HCT116 (cell line): ENCODE measurements at regions not wholly inside any gene's neighbourhood (a gene's known extent, or its start where the extent isn't known, plus 50 kb on each side); places are given as distances from the start of the nearest gene placed in this dataset.

ENCODE experiments used
- ATAC-seq: fragments of 200-7000 bp; cut with Tn5 transposase; 2 replicates; pipeline ENCODE4 v1.9.1; 2020; ENCODE audit warnings: mild to moderate bottlenecking, moderate library complexity
- BruUV-seq: library from RNA; stranded (reverse); fragments of 400-500 nt; replicated peaks from 2 replicates; lab custom pipeline; 2021; lab: Mats Ljungman, UMichigan
- CTCF ChIA-PET: fragments of 300-600 bp; sonication (Branson Sonifier 250); formaldehyde crosslinking; loops from one replicate; lab custom pipeline; 2021; ENCODE audit warnings: antibody characterized with exemption; lab: Charles Lee
- POLR2A ChIA-PET: fragments of 300-600, 350-600 bp; sonication (Branson Sonifier 250); formaldehyde crosslinking; loops from one replicate; lab custom pipeline; 2021; ENCODE audit warnings: antibody characterized with exemption; lab: Charles Lee
- RAD21 ChIA-PET, 2 experiments: fragments of 300-600 bp; sonication (Branson Sonifier 250); formaldehyde crosslinking; loops; one replicate each; lab custom pipeline; 2023; ENCODE audit warnings: low total read pairs in 2 of 2; ENCODE audit not compliant: uncharacterized antibody in 2 of 2, unreplicated experiment in 2 of 2, low non-redundant PET in 1 of 2; lab: Charles Lee
- DNase-seq: peaks from one replicate; pipeline ENCODE4 v3.0.0-alpha.2; 2010; ENCODE audit warnings: low read depth, low spot score
- H2AFZ ChIP-seq: fragments of 200-600 bp; shearing (Covaris generic), sonication (generic); 2 replicates; pipeline ENCODE4 v1.6.1; 2017; ENCODE audit warnings: low read depth, mixed run types, mixed read lengths, antibody characterized with exemption, low read length; ENCODE audit not compliant: poor library complexity, severe bottlenecking
- H3K27ac ChIP-seq: 2 replicates; pipeline ENCODE4 v1.5.1; 2012; ENCODE audit warnings: low read depth, low read length
- H3K27me3 ChIP-seq: fragments of 200-600 bp; sonication (generic); 2 replicates; pipeline ENCODE4 v1.6.1; 2016; ENCODE audit warnings: mixed run types, low read length, mixed read lengths; ENCODE audit not compliant: insufficient read depth
- H3K36me3 ChIP-seq, 2 experiments: fragments of 200-500 bp in 1 of 2; fragments of 200-600 bp in 1 of 2; sonication (Bioruptor generic) in 1 of 2; sonication (generic) in 1 of 2; 2 replicates each; pipeline versions ENCODE4 v1.5.1 to v1.6.1; 2014 to 2016; ENCODE audit warnings: low read length in 2 of 2, inconsistent platforms in 1 of 2, mixed read lengths in 1 of 2, mixed run types in 1 of 2; ENCODE audit not compliant: insufficient read depth in 2 of 2, control insufficient read depth in 1 of 2
- H3K4me1 ChIP-seq, 2 experiments: fragments of 200-600 bp in 1 of 2; sonication (generic) in 1 of 2; 2 replicates each; pipeline versions ENCODE4 v1.5.1 to v1.6.1; 2012 to 2017; ENCODE audit warnings: low read length in 2 of 2, inconsistent platforms in 1 of 2, mild to moderate bottlenecking in 1 of 2, mixed read lengths in 1 of 2, mixed run types in 1 of 2, moderate library complexity in 1 of 2; ENCODE audit not compliant: insufficient read depth in 2 of 2, control insufficient read depth in 1 of 2
- H3K4me2 ChIP-seq: fragments of 200-600 bp; sonication (generic); 2 replicates; pipeline ENCODE4 v1.6.1; 2017; ENCODE audit warnings: mixed run types, low read length, mixed read lengths
- H3K4me3 ChIP-seq, 2 experiments: fragments of 200-600 bp in 1 of 2; sonication (generic) in 1 of 2; replicated peaks in 1 of 2; 2 replicates each; pipeline ENCODE4 v1.5.1; 2011 to 2016; ENCODE audit warnings: low read length in 2 of 2, control low read depth in 1 of 2, low read depth in 1 of 2, mild to moderate bottlenecking in 1 of 2, mixed read lengths in 1 of 2, mixed run types in 1 of 2
- H3K79me2 ChIP-seq: fragments of 200-600 bp; sonication (generic); 2 replicates; pipeline ENCODE4 v1.6.1; 2017; ENCODE audit warnings: mild to moderate bottlenecking, mixed run types, low read length, moderate library complexity, mixed read lengths; ENCODE audit not compliant: insufficient read depth
- H3K9ac ChIP-seq: fragments of 200-600 bp; sonication (generic); 2 replicates; pipeline ENCODE4 v1.6.1; 2016; ENCODE audit warnings: low read length, mixed read lengths
- H3K9me2 ChIP-seq: fragments of 200-600 bp; sonication (generic), shearing (Covaris generic); 2 replicates; pipeline ENCODE4 v1.6.1; 2017; ENCODE audit warnings: mixed run types, mild to moderate bottlenecking, moderate library complexity; ENCODE audit not compliant: insufficient read depth
- H3K9me3 ChIP-seq, 2 experiments: fragments of 200-500 bp in 1 of 2; fragments of 200-600 bp in 1 of 2; sonication (Bioruptor generic) in 1 of 2; sonication (generic) in 1 of 2; 2 replicates each; pipeline ENCODE4 v1.6.1; 2014 to 2017; ENCODE audit warnings: low read length in 2 of 2, mixed read lengths in 2 of 2, inconsistent platforms in 1 of 2, low read depth in 1 of 2, mild to moderate bottlenecking in 1 of 2, mixed run types in 1 of 2, moderate library complexity in 1 of 2; ENCODE audit not compliant: control insufficient read depth in 1 of 2, insufficient read depth in 1 of 2
- H4K20me1 ChIP-seq: fragments of 200-600 bp; sonication (generic), shearing (Covaris generic); 2 replicates; pipeline ENCODE4 v1.6.1; 2017; ENCODE audit warnings: mixed run types, mild to moderate bottlenecking, moderate library complexity; ENCODE audit not compliant: insufficient read depth
- ATF3 ChIP-seq: IDR thresholded peaks from 2 replicates; pipeline ENCODE4 v1.6.1; 2012
- CBX3 ChIP-seq: IDR thresholded peaks from 2 replicates; pipeline ENCODE4 v1.6.1; 2012; ENCODE audit warnings: low read depth
- CEBPB ChIP-seq: IDR thresholded peaks from 2 replicates; pipeline ENCODE4 v1.6.1; 2012; ENCODE audit warnings: low read depth
- CTCF ChIP-seq, 3 experiments: fragments of 200-600 bp in 1 of 3; sonication (generic) in 1 of 3; IDR thresholded peaks in 2 of 3; conservative IDR thresholded peaks in 1 of 3; 2 replicates each; pipeline ENCODE4 v1.5.1; 2012 to 2017; ENCODE audit warnings: low read depth in 2 of 3, low read length in 2 of 3, antibody characterized with exemption in 1 of 3, borderline replicate concordance in 1 of 3, control low read depth in 1 of 3, mild to moderate bottlenecking in 1 of 3, mixed read lengths in 1 of 3, mixed run types in 1 of 3, moderate library complexity in 1 of 3; ENCODE audit not compliant: insufficient read depth in 1 of 3
- EGR1 ChIP-seq: IDR thresholded peaks from 2 replicates; pipeline ENCODE4 v1.6.1; 2012; ENCODE audit warnings: low read depth
- ELF1 ChIP-seq: IDR thresholded peaks from 2 replicates; pipeline ENCODE4 v1.6.1; 2012; ENCODE audit warnings: low read depth, borderline replicate concordance
- EZH2 ChIP-seq: fragments of 200-600 bp; sonication (generic); IDR thresholded peaks from 2 replicates; pipeline ENCODE4 v1.6.1; 2017; ENCODE audit warnings: antibody characterized with exemption, mixed run types
- JUND ChIP-seq: IDR thresholded peaks from 2 replicates; pipeline ENCODE4 v1.6.1; 2012
- MAX ChIP-seq: IDR thresholded peaks from 2 replicates; pipeline ENCODE4 v1.6.1; 2012
- POLR2A ChIP-seq: IDR thresholded peaks from 2 replicates; pipeline ENCODE4 v1.7.0; 2011; ENCODE audit warnings: borderline replicate concordance; ENCODE audit not compliant: insufficient read depth, insufficient read length; ENCODE audit errors: extremely low read depth
- POLR2AphosphoS5 ChIP-seq: IDR thresholded peaks from 2 replicates; pipeline ENCODE4 v1.6.1; 2011; ENCODE audit warnings: mild to moderate bottlenecking, low read depth, low read length, moderate library complexity
- SIN3A ChIP-seq: IDR thresholded peaks from 2 replicates; pipeline ENCODE4 v1.6.1; 2012; ENCODE audit warnings: low read depth
- SP1 ChIP-seq: IDR thresholded peaks from 2 replicates; pipeline ENCODE4 v1.6.1; 2012; ENCODE audit warnings: low read depth
- SRF ChIP-seq: IDR thresholded peaks from 2 replicates; pipeline ENCODE4 v1.6.1; 2012; ENCODE audit warnings: low read depth
- TCF7L2 ChIP-seq: IDR thresholded peaks from 2 replicates; pipeline ENCODE4 v1.7.0; 2011; ENCODE audit warnings: borderline replicate concordance, inconsistent platforms; ENCODE audit not compliant: insufficient read depth, insufficient read length; ENCODE audit errors: extremely low read depth
- YY1 ChIP-seq: IDR thresholded peaks from 2 replicates; pipeline ENCODE4 v1.6.1; 2011; ENCODE audit warnings: low read length, low read depth, moderate library complexity, mild to moderate bottlenecking; ENCODE audit not compliant: insufficient replicate concordance; ENCODE audit errors: extremely low read depth
- ZBTB33 ChIP-seq: IDR thresholded peaks from 2 replicates; pipeline ENCODE4 v1.6.1; 2011; ENCODE audit warnings: mild to moderate bottlenecking, low read length, moderate library complexity; ENCODE audit not compliant: insufficient replicate concordance; ENCODE audit errors: extremely low read depth
- ZFX ChIP-seq: fragments of 450-650 bp; IDR thresholded peaks from 2 replicates; pipeline ENCODE4 v1.6.1; 2017
- ZNF274 ChIP-seq: fragments of 200-500 bp; sonication (Bioruptor generic); IDR thresholded peaks from 2 replicates; pipeline ENCODE4 v1.6.1; 2014; ENCODE audit warnings: mild to moderate bottlenecking, low read depth, low read length, inconsistent platforms
- intact Hi-C: fragments of 100-400 bp; cut with micrococcal nuclease; formaldehyde crosslinking; loops from 2 replicates; pipeline ENCODE4 v1.10.0; 2022

- no TSS peak for BruUV-seq
- no peak for TF ChIP-seq CEBPB
- TF ChIP-seq TCF7L2, result no peak
- no peak for TF ChIP-seq ZBTB33
- no peak for TF ChIP-seq CBX3
- TF ChIP-seq MAX, result no peak
- no peak for TF ChIP-seq POLR2AphosphoS5
- no peak for TF ChIP-seq ZNF274
- no peak for TF ChIP-seq CTCF (IDR thresholded peaks at IDR 0.05 in 2 of 3, conservative IDR thresholded peaks at IDR 0.05 in 1 of 3; ENCODE audit: borderline replicate concordance in 1 of 3, insufficient read depth in 1 of 3, low read depth in 2 of 3, low read length in 2 of 3)
- no peak for TF ChIP-seq SIN3A
- no peak for TF ChIP-seq ZFX
- no peak for TF ChIP-seq JUND
- TF ChIP-seq EZH2, result no peak
- TF ChIP-seq SP1, result no peak
- no peak for TF ChIP-seq ELF1
- TF ChIP-seq YY1, result no peak
- TF ChIP-seq EGR1, result no peak
- no peak for TF ChIP-seq SRF
- TF ChIP-seq POLR2A, result no peak
- no peak for TF ChIP-seq ATF3
- CTCF ChIA-PET, result no interaction called here
- ATAC-seq (no peak), DNase-seq (no peak)
- Histone ChIP-seq H3K4me2 (no peak overlapping the region), H3K27me3 (no peaks in the 10 kb centered on the region), H3K36me3 (no peaks in the 10 kb centered on the region), H3K9ac (no peak overlapping the region), H2AFZ (no peak overlapping the region), H4K20me1 (no peaks in the 10 kb centered on the region), H3K79me2 (no peaks in the 10 kb centered on the region), H3K4me1 (peaks cover 0 to 9% of the 10 kb centered on the region in 2 experiments; a peak in 3 of 4 replicates), H3K9me3 (no peaks in the 10 kb centered on the region), H3K4me3 (no peak overlapping the region), H3K27ac (no peak overlapping the region), H3K9me2 (no peaks in the 10 kb centered on the region)
- RAD21 ChIA-PET, result no interaction called here
- intact Hi-C loops, result no loop called here
- POLR2A ChIA-PET, result no interaction called here
Observed at GRCh38 chr3:191959876-191960413, 499.0 kb downstream of the PYDC2 start.
